ENCODE measurements at regions not wholly inside any gene's neighbourhood (a gene's known extent, or its start where the extent isn't known, plus 50 kb on each side); places are given as distances from the start of the nearest gene placed in this dataset.
"Not testable (repeated sequence)": the region's sequence is repeated elsewhere in the genome, so short reads cannot be mapped to it uniquely, and the experiment has no call there.

GRCh38 chr2:48088994-48089393 is 182.7 kb upstream of the FBXO11 start:
- TF ChIP-seq, protein P1, sequence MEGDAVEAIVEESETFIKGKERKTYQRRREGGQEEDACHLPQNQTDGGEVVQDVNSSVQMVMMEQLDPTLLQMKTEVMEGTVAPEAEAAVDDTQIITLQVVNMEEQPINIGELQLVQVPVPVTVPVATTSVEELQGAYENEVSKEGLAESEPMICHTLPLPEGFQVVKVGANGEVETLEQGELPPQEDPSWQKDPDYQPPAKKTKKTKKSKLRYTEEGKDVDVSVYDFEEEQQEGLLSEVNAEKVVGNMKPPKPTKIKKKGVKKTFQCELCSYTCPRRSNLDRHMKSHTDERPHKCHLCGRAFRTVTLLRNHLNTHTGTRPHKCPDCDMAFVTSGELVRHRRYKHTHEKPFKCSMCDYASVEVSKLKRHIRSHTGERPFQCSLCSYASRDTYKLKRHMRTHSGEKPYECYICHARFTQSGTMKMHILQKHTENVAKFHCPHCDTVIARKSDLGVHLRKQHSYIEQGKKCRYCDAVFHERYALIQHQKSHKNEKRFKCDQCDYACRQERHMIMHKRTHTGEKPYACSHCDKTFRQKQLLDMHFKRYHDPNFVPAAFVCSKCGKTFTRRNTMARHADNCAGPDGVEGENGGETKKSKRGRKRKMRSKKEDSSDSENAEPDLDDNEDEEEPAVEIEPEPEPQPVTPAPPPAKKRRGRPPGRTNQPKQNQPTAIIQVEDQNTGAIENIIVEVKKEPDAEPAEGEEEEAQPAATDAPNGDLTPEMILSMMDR (IDR thresholded peaks at IDR 0.05) = no peak
- ATAC-seq = no peak
- Histone ChIP-seq H3K27me3 (no peaks in the 10 kb centered on the region), H3K4me1 (peaks cover 0 to 15% (median 5%) of the 10 kb centered on the region in 9 donors), H3K9me3 (peaks cover 0 to 20% (median 8%) of the 10 kb centered on the region in 11 donors), H3K4me3 (no peak overlapping the region), H3K36me3 (no peaks in the 10 kb centered on the region), H3K27ac (no peak overlapping the region)
- DNase-seq = no peak
- WGBS, 2 donors = 83 to 92% methylated on average over 2 of the region's 2 CpGs
- intact Hi-C loops (cut with DNase I) = loop anchor here in 1 of 10 donors (10.0 kb wide), 1 partner anchor 164 kb away; no protein-coding TSS in a partner anchor

DNA sequence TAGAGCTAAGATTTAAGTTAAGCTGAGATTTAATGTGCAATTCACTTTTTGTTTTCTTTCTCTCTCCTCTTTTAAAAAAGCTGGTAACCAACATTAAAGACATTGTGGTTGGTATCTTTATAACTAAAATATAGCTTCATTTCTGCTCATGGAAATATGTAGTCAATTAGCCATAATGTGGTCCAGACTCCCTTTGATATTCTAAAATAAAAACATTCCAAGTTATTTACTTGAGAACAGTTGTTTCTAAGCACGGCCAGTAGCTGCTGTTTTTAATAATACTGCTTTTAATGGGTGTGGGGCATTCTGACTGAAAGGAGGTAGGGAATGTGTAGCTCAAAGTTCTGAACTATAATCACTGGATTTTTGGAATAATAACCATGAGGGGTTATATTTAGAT is 183.3 kb upstream of the FBXO11 start:
- WGBS, 2 donors = 66 to 84% methylated on average over 1 of the region's 1 CpG
- Histone ChIP-seq H3K4me3 (no peak overlapping the region), H3K9me3 (peaks cover 0 to 20% (median 8%) of the 10 kb centered on the region in 11 donors), H3K27ac (no peak overlapping the region), H3K36me3 (no peaks in the 10 kb centered on the region), H3K27me3 (no peaks in the 10 kb centered on the region), H3K4me1 (peaks cover 0 to 19% (median 5%) of the 10 kb centered on the region in 9 donors)
- DNase-seq (no peak), ATAC-seq (no peak)
- intact Hi-C loops (cut with DNase I) = loop anchor here in 2 of 10 donors (5.0 to 10.0 kb wide), 2 partner anchors 162 to 165 kb away; no protein-coding TSS in a partner anchor
- TF ChIP-seq, protein P1 (IDR thresholded peaks at IDR 0.05) = no peak

DNA sequence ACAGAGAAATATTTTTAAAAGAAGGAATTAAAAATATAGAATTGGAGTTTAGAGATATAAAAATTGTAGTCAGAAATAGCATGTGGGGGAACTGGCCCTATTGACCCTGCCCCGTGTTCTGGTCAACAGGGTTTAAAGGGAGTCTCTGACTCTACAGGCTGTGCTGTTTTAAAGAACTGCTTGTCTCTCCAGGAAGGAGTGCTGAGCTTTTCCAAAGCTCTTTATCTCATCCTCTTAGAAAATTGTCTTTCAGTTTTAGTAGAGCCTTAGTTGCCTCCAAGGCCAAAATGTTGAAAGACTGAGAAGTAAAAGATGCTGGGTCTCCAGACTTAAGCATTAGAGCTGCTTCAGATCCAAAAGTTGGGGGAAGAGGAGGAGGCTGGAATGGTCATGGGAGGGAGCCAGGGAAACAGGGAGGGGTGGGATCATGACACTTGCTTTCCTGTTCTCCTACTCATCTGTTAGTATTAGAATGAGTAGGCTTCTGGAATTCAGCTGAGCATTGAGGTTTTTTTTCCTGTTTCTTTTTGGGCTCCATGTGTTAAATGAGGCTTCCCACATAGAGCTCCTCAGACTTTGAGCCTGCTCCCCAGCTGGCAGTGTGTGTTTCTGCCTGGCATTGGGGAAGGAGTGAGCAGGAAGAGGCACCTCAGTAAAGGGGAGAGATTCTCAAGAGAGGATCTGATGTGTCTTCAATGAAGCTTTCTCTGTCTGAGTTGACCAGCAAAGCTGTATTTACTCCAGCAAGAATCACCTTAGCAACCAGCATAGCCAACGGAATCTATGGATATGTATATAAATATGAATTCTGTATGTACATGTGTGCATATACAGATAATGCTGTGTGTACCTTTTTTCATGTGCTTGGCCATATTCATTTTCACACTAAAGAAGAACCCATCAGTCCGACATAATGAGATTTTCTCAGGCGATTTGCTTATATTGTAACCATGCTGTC is 186.8 kb upstream of the FBXO11 start:
- Histone ChIP-seq H3K27me3 (no peaks in the 10 kb centered on the region), H3K27ac (peak overlapping the region in 3 of 10 donors; percentile 5 to 49 (median 13)), H3K36me3 (no peaks in the 10 kb centered on the region), H3K4me3 (no peak overlapping the region), H3K4me1 (peaks cover 0 to 19% (median 5%) of the 10 kb centered on the region in 9 donors), H3K9me3 (peaks cover 0 to 20% (median 8%) of the 10 kb centered on the region in 11 donors)
- no peak for DNase-seq
- 87 to 91% methylated on average over 4 of the region's 4 CpGs for WGBS, 2 donors
- TF ChIP-seq, protein P1 (IDR thresholded peaks at IDR 0.05) = no peak
- peak in 4 of 8 donors; percentile 50 to 71 (median 57) for ATAC-seq
- intact Hi-C loops (cut with DNase I) = loop anchor here in 1 of 10 donors (5.0 kb wide), 1 partner anchor 166 kb away; no protein-coding TSS in a partner anchor

DNA sequence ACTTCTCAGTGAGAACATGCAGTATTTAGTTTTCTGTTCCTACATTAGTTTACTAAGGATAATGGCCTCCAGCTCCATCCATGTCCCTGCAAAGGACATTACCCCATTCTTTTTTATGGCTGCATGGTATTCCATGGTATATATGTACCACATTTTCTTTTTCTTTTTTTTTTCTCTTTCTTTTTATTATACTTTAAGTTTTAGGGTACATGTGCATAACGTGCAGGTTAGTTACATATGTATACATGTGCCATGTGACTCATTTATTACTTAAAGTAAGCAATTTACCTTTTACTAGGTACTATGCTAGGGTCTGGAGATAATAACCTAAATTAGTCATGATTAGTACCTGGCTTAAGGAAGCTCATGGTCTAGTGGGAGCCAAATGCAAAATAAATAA is 190.5 kb upstream of the FBXO11 start:
- intact Hi-C loops (cut with DNase I); H3K4me3 ChIP-seq; H3K27me3 ChIP-seq; H3K36me3 ChIP-seq; H3K27ac ChIP-seq; DNase-seq; ATAC-seq: not testable (repeated sequence)
- H3K4me1 ChIP-seq = peaks cover 0 to 19% (median 5%) of the 10 kb centered on the region in 9 donors
- H3K9me3 ChIP-seq = peaks cover 0 to 13% (median 6%) of the 10 kb centered on the region in 11 donors
- 83 to 85% methylated on average over 1 of the region's 1 CpG for WGBS, 2 donors

All from heart right ventricle (tissue), 16 donors.